ENCODE measurements at regions not wholly inside any gene's neighbourhood (a gene's known extent, or its start where the extent isn't known, plus 50 kb on each side); places are given as distances from the start of the nearest gene placed in this dataset.

GRCh38 chr16:54719624-54720023 is 211.0 kb upstream of the IRX5 start:
- Histone ChIP-seq H3K4me3 (ENCODE audit: low read depth in 2 of 2, low read length in 2 of 2) (no peak overlapping the region), H3K9me3 (ENCODE audit: control insufficient read depth, insufficient read depth, low read depth, low read length) (no peaks in the 10 kb centered on the region), H3K4me1 (ENCODE audit: control insufficient read depth, insufficient read depth, low read length) (no peaks in the 10 kb centered on the region), H3K27me3 (ENCODE audit: control insufficient read depth, insufficient read depth, low read length) (no peaks in the 10 kb centered on the region; the same call in 1 of the 2 replicates), H3K27ac (ENCODE audit: low read length) (no peak overlapping the region), H3K36me3 (ENCODE audit: control insufficient read depth, insufficient read depth, low read length) (no peaks in the 10 kb centered on the region)
- no peak for ATAC-seq
- BruUV-seq (replicated peaks), result no TSS peak
- TF ChIP-seq TCF7L2 (IDR thresholded peaks at IDR 0.05; ENCODE audit: low read depth, low read length) (no peak), POLR2AphosphoS5 (IDR thresholded peaks at IDR 0.05; ENCODE audit: low read depth, low read length) (no peak), CTCF (IDR thresholded peaks at IDR 0.05) (no peak), SIN3A (IDR thresholded peaks at IDR 0.05; ENCODE audit: borderline replicate concordance, insufficient read depth, low read depth, low read length) (no peak)
- TF ChIP-seq, protein P1, sequence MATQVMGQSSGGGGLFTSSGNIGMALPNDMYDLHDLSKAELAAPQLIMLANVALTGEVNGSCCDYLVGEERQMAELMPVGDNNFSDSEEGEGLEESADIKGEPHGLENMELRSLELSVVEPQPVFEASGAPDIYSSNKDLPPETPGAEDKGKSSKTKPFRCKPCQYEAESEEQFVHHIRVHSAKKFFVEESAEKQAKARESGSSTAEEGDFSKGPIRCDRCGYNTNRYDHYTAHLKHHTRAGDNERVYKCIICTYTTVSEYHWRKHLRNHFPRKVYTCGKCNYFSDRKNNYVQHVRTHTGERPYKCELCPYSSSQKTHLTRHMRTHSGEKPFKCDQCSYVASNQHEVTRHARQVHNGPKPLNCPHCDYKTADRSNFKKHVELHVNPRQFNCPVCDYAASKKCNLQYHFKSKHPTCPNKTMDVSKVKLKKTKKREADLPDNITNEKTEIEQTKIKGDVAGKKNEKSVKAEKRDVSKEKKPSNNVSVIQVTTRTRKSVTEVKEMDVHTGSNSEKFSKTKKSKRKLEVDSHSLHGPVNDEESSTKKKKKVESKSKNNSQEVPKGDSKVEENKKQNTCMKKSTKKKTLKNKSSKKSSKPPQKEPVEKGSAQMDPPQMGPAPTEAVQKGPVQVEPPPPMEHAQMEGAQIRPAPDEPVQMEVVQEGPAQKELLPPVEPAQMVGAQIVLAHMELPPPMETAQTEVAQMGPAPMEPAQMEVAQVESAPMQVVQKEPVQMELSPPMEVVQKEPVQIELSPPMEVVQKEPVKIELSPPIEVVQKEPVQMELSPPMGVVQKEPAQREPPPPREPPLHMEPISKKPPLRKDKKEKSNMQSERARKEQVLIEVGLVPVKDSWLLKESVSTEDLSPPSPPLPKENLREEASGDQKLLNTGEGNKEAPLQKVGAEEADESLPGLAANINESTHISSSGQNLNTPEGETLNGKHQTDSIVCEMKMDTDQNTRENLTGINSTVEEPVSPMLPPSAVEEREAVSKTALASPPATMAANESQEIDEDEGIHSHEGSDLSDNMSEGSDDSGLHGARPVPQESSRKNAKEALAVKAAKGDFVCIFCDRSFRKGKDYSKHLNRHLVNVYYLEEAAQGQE (IDR thresholded peaks at IDR 0.05; ENCODE audit: insufficient read depth in 1 of 2, low read depth in 2 of 2, low read length in 1 of 2), result no peak
- in situ Hi-C loops (cut with HindIII; ENCODE audit: low pct_unique_long_range_greater_than_20kb, low sequenced_read_pairs), result no loop called here
- ChIA-PET POLR2A (no interaction called here), CTCF (no interaction called here)
- intact Hi-C loops (cut with micrococcal nuclease; ENCODE audit: unreplicated experiment), result no loop called here
- no peak for DNase-seq (ENCODE audit: low read depth, low spot score)

DNA sequence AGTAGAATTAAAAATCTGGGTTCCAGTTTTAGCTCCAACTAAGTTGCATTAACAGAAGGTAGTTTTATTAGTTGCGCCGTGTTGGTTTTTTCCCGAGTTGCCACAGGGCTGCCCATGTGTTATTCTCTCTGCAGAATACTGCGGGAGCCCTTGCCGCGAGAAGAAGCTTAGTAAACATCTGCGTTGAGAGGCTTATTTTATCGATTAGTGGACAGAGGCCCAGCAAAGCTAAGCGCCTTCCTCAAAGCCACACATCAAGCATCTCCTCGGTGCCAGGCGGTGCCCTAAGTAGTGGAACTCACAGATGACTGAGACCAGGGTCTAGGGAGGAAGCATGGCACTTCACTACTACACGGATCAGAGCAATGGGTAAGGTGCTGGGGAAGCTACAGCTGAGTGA is 212.3 kb upstream of the IRX5 start:
- POLR2A ChIA-PET, result no interaction called here
- DNase-seq (ENCODE audit: low read depth, low spot score) (no peak), ATAC-seq (no peak)
- H3K27me3 ChIP-seq (ENCODE audit: control insufficient read depth, insufficient read depth, low read length), result no peaks in the 10 kb centered on the region; the same call in 1 of the 2 replicates
- TF ChIP-seq SIN3A (IDR thresholded peaks at IDR 0.05; ENCODE audit: borderline replicate concordance, insufficient read depth, low read depth, low read length), result no peak
- TF ChIP-seq TCF7L2 (IDR thresholded peaks at IDR 0.05; ENCODE audit: low read depth, low read length), result no peak
- no peak for TF ChIP-seq CTCF (IDR thresholded peaks at IDR 0.05)
- TF ChIP-seq POLR2AphosphoS5 (IDR thresholded peaks at IDR 0.05; ENCODE audit: low read depth, low read length), result no peak
- TF ChIP-seq, protein P1 (IDR thresholded peaks at IDR 0.05; ENCODE audit: insufficient read depth in 1 of 2, low read depth in 2 of 2, low read length in 1 of 2), result no peak
- H3K9me3 ChIP-seq (ENCODE audit: control insufficient read depth, insufficient read depth, low read depth, low read length), result no peaks in the 10 kb centered on the region
- intact Hi-C loops (cut with micrococcal nuclease; ENCODE audit: unreplicated experiment), result no loop called here
- no peak overlapping the region for H3K4me3 ChIP-seq (ENCODE audit: low read depth in 2 of 2, low read length in 2 of 2)
- no peak overlapping the region for H3K27ac ChIP-seq (ENCODE audit: low read length)
- CTCF ChIA-PET, result no interaction called here
- no peaks in the 10 kb centered on the region for H3K36me3 ChIP-seq (ENCODE audit: control insufficient read depth, insufficient read depth, low read length)
- in situ Hi-C loops (cut with HindIII; ENCODE audit: low pct_unique_long_range_greater_than_20kb, low sequenced_read_pairs), result no loop called here
- no TSS peak for BruUV-seq (replicated peaks)
- no peaks in the 10 kb centered on the region for H3K4me1 ChIP-seq (ENCODE audit: control insufficient read depth, insufficient read depth, low read length)
